ENCODE measurements at regions not wholly inside any gene's neighbourhood (a gene's known extent, or its start where the extent isn't known, plus 50 kb on each side); places are given as distances from the start of the nearest gene placed in this dataset.

GRCh38 chr2:139763705-139764104 is 983.5 kb upstream of the NXPH2 start:
- DNase-seq = no peak
- TF ChIP-seq POLR2A (IDR thresholded peaks at IDR 0.05) (no peak), POLR2AphosphoS5 (IDR thresholded peaks at IDR 0.05) (no peak), CTCF (IDR thresholded peaks at IDR 0.05) (no peak), EP300 (IDR thresholded peaks at IDR 0.05) (no peak)
- Histone ChIP-seq H3K27me3 (no peaks in the 10 kb centered on the region), H3K4me3 (no peak overlapping the region), H3K36me3 (no peaks in the 10 kb centered on the region), H3K9me3 (no peaks in the 10 kb centered on the region), H3K4me1 (no peaks in the 10 kb centered on the region), H3K27ac (no peak overlapping the region)
- intact Hi-C loops (cut with DNase I; ENCODE audit: low total_unique reads) = no loop called here

- Histone ChIP-seq H3K4me3 (no peak overlapping the region), H3K9me3 (peaks cover 0 to 16% (median 10%) of the 10 kb centered on the region in 4 donors), H3K36me3 (no peaks in the 10 kb centered on the region), H3K27me3 (no peaks in the 10 kb centered on the region), H3K4me1 (no peaks in the 10 kb centered on the region), H3K27ac (no peak overlapping the region)
- TF ChIP-seq EP300 (IDR thresholded peaks at IDR 0.05) = no peak
- no peak for TF ChIP-seq CTCF (IDR thresholded peaks at IDR 0.05)
- TF ChIP-seq POLR2A (IDR thresholded peaks at IDR 0.05) = no peak
- TF ChIP-seq POLR2AphosphoS5 (IDR thresholded peaks at IDR 0.05) = no peak
- intact Hi-C loops (cut with DNase I; ENCODE audit: low total_unique reads) = no loop called here
- WGBS, 5 donors = 78 to 88% (median 83%) methylated on average over 3 of the region's 3 CpGs
- DNase-seq = no peak
These were observed 978.9 kb upstream of the NXPH2 start for GRCh38 chr2:139759000-139759505.

GRCh38 chr2:139746901-139747300 is 966.7 kb upstream of the NXPH2 start:
- no peak overlapping the region for H3K4me3 ChIP-seq
- H3K27me3 ChIP-seq = no peaks in the 10 kb centered on the region
- peaks cover 3 to 22% (median 8%) of the 10 kb centered on the region in 4 donors for H3K9me3 ChIP-seq
- H3K27ac ChIP-seq = no peak overlapping the region
- no peaks in the 10 kb centered on the region for H3K36me3 ChIP-seq
- 82 to 91% (median 87%) methylated on average over 11 of the region's 11 CpGs for WGBS, 5 donors
- no peaks in the 10 kb centered on the region for H3K4me1 ChIP-seq
- DNase-seq = no peak
- intact Hi-C loops (cut with DNase I; ENCODE audit: low total_unique reads) = no loop called here
- TF ChIP-seq POLR2AphosphoS5 (IDR thresholded peaks at IDR 0.05) (no peak), EP300 (IDR thresholded peaks at IDR 0.05) (no peak), POLR2A (IDR thresholded peaks at IDR 0.05) (no peak), CTCF (IDR thresholded peaks at IDR 0.05) (no peak)

GRCh38 chr2:139744273-139744672 is 964.1 kb upstream of the NXPH2 start:
- Histone ChIP-seq H3K27ac (no peak overlapping the region), H3K4me1 (no peaks in the 10 kb centered on the region), H3K9me3 (peaks cover 0 to 12% (median 4%) of the 10 kb centered on the region in 4 donors), H3K36me3 (no peaks in the 10 kb centered on the region), H3K4me3 (no peak overlapping the region), H3K27me3 (no peaks in the 10 kb centered on the region)
- 81 to 86% (median 82%) methylated on average over 4 of the region's 4 CpGs for WGBS, 5 donors
- TF ChIP-seq POLR2AphosphoS5 (IDR thresholded peaks at IDR 0.05) (no peak), POLR2A (IDR thresholded peaks at IDR 0.05) (no peak), EP300 (IDR thresholded peaks at IDR 0.05) (no peak), CTCF (IDR thresholded peaks at IDR 0.05) (no peak)
- DNase-seq = no peak
- intact Hi-C loops (cut with DNase I; ENCODE audit: low total_unique reads) = no loop called here
